Fibroblast of mammary gland (primary cell): ENCODE measurements at regions not wholly inside any gene's neighbourhood (a gene's known extent, or its start where the extent isn't known, plus 50 kb on each side); places are given as distances from the start of the nearest gene placed in this dataset.

Source experiments
- DNase-seq: peaks from one replicate; pipeline ENCODE4 v3.0.0-alpha.2; 2010; ENCODE audit warnings: low read depth
- H3K4me3 ChIP-seq: 2 replicates; pipeline ENCODE4 v1.5.1; 2011; ENCODE audit warnings: low read depth, mild to moderate bottlenecking, low read length, moderate library complexity; ENCODE audit not compliant: control insufficient read depth
- TF ChIP-seq, protein P1 (sequence below): conservative IDR thresholded peaks from 2 replicates; pipeline ENCODE4 v1.5.1; 2011; ENCODE audit warnings: low read depth, low read length, inconsistent platforms; ENCODE audit not compliant: control insufficient read depth, insufficient read depth

DNA sequence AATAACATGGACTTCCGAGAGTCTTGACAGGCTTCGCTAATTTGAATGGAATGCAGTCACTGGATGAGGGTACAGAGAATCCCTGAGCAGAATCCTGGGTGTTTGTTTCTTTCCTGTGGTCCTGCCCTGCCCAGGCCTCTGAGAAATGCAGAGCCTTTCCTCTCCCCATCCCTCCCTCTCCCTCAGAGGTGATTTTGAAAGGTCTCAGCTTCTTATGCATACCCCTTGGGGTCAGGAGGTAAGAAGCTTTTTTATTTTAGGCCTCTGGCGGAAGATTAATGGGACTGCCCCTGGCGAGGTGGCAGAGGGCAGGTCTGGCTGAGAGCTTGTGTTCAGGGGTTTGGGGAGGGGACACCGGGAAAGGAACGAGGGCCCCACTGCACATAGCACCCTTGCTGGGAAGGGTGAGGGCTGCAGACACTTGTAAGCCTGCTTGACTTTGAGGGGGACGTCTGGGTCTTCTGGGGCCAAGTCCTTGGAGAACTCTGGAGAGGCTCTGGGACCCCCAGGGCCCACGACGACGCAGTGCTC is 116.5 kb upstream of the SLC45A1 start:
- TF ChIP-seq, protein P1, sequence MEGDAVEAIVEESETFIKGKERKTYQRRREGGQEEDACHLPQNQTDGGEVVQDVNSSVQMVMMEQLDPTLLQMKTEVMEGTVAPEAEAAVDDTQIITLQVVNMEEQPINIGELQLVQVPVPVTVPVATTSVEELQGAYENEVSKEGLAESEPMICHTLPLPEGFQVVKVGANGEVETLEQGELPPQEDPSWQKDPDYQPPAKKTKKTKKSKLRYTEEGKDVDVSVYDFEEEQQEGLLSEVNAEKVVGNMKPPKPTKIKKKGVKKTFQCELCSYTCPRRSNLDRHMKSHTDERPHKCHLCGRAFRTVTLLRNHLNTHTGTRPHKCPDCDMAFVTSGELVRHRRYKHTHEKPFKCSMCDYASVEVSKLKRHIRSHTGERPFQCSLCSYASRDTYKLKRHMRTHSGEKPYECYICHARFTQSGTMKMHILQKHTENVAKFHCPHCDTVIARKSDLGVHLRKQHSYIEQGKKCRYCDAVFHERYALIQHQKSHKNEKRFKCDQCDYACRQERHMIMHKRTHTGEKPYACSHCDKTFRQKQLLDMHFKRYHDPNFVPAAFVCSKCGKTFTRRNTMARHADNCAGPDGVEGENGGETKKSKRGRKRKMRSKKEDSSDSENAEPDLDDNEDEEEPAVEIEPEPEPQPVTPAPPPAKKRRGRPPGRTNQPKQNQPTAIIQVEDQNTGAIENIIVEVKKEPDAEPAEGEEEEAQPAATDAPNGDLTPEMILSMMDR, result no peak
- DNase-seq, result no peak
- no peak overlapping the region for H3K4me3 ChIP-seq

DNA sequence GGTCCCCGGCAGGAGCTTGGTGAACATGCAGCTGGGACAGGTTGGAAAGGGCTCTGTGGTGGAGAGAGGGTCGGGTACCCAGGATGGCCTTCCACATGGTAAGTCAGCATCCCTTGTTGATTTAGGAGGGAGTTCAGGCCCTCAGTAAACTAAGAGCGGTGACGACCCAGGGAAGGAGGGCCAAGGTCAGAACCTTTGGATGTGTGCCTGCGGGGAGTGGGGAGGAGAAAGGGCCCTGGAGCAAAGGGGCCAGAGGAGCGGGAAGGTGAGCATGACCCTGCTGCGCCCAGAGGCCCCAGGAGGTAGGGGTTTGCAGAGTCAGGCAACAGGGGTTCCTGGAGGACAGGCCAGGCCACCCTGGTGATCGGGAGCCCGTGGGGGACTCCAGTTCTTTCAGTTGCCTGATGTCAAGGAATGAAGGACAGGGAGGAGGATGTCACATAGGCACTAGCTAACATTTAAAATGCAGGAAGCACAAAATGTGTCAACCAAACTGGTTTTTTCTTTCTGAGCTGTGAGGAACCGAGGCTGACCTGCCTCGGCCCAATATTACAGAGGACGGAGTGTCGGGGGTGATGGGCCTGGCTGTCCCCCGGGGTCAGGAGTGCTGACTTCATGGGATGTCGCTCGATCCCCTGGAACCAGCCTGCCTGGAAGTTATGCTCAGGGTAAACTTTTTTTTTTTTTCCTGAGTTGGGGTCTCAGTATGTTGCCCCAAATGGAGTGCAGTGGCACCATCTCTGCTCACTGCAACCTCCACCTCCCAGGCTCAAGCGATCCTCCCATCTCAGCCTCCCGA is 117.4 kb upstream of the SLC45A1 start:
- DNase-seq, result no peak
- TF ChIP-seq, protein P1, result no peak
- H3K4me3 ChIP-seq, result no peak overlapping the region

DNA sequence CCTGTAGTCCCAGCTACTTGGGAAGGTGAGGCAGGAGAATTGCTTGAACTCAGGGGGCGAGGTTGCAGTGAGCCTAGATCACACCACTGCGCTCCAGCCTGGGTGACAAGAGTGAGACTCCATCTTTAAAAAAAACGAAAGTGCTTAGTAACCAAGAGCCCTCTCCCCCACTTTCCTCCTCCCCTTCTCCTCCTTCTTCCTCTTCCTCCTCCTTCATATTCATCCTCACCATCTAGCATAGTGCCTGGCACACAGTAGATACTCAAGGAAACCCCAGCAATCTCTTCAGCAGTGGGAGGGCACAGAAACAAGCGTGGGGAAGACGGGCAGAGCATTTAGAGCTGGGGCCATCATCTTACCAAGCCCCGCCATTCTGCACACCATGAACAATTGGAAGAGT is 119.4 kb upstream of the SLC45A1 start:
- TF ChIP-seq, protein P1, result no peak
- H3K4me3 ChIP-seq, result no peak overlapping the region
- no peak for DNase-seq

DNA sequence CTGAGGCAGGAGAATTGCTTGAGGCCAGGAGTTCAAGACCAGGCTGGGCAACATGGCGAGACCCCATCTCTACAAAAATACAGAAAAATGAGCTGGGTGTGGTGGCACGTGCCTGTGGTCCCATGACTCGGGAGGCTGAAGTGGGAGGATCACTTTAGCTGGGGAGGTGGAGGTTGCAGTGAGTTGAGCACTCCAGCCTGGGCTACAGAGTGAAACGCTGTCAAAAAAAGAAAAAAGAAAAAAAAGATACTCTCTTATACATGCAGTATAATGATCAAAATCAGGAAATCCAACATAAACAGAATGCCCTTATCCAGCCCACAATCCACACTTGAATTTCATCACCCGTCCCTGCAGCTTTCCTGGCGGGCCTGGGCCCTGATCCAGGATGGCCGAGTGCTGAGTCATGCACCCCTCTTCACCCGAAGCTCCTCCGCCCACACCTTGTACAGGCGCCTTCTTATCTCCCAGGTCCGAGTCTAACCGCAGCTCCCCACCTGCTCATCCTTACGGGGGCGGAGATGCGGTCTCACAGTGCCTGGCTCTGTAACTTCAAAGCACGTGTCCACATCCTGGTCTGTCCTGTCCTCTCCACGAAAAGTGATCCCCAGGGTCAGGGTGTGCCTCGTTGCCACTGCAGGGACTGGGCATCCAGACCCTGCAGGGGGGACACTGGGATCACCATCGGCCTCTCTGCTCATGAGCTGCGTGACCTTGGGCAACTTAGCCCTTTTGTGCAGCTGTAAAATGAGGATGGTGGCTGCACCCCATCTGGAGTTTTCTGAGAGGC is 120.2 kb upstream of the SLC45A1 start:
- TF ChIP-seq, protein P1, result no peak
- H3K4me3 ChIP-seq, result no peak overlapping the region
- peak; percentile 93 for DNase-seq

DNA sequence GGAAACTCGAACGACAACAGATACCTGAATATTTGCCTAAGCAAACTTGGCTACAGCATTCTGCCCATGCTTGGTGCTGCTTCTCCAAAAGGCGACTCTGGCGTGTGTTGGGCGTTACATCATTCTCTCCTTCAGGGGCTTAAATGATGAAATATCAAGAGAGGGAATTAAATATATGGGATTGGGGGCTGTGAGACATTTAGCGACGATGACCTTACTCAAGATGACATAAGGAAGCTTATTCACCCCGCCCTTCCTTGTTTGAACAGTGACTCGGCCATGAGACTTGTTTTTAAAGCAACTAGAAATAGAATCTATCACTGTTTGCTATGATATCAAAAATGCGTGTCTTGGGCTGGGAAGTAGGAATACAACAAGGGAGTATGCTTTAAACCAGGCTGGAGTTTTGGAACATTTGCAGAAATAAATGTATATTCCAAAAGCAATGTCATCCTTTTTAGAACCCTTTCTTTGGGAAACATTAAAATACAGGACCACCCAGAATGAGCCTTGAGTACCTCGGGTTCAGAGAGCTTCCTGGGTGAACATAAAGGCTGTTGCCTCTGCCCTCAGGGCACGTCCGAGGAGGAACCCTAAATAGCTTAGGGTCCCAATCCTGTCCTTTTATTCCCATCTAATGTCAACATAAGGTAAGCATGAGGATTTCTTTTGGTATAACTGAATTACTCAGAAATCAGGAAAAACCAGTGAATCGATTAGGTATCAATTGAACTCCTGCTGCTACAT is 123.3 kb upstream of the SLC45A1 start:
- TF ChIP-seq, protein P1, result no peak
- no peak overlapping the region for H3K4me3 ChIP-seq
- peak; percentile 69 for DNase-seq

DNA sequence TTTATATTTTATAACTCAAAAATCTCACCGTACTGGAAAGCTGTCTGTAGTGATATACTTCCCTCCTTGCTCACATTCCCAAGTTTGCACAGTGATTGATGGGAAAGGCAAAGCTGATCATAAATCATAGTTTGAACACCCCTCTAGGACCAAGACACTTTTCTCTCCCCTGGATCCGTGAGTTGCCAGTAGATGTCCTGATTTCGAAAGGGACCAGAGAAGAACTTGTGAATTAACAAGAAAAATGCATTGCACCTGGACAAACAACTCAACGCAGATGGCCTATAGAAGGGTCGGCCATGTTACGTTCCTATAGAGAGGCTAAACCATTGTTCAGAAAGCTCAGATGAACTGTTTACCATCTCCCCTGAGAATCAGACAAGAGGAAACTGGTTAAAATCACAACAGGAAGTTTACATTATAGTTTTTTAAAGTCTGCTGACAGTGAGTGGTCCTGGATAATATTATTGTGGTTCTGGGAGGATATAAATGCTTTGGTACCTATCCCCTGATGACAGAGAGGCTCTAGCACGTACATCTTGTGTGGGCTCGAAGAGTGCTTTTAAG is 124.0 kb upstream of the SLC45A1 start:
- no peak overlapping the region for H3K4me3 ChIP-seq
- TF ChIP-seq, protein P1, result no peak
- no peak for DNase-seq
